HG03175 (cell line): ENCODE measurements at regions not wholly inside any gene's neighbourhood (a gene's known extent, or its start where the extent isn't known, plus 50 kb on each side); places are given as distances from the start of the nearest gene placed in this dataset.
A peak's percentile ranks its signal among the peaks of the same experiment; 100 is the strongest.
"Not testable (repeated sequence)": the region's sequence is repeated elsewhere in the genome, so short reads cannot be mapped to it uniquely, and the experiment has no call there.

Source experiments
- ATAC-seq: cut with Tn5 transposase; IDR thresholded peaks from one replicate; pipeline ENCODE4 v1.9.1; 2021; ENCODE audit warnings: mild to moderate bottlenecking, moderate library complexity; ENCODE audit not compliant: unreplicated experiment

DNA sequence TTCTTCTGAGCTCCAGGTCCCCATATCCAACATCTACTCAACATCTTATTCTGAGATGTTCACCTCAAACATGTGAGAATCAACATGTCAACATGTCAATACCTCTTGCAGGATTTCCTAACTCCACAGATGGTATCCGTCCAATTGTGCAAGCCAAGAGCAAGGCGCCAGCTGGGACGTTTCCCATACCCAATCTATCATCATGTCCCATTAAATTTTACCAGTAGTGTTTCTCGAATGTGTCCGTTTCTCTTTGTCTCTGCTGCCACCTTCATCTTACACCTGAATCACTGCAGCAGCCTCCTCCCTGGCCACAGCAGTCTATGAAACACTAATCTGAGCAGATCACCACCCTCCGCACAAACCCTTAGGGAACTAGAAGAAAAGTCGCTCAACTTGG is 78.0 kb upstream of the RPS6KA2 start:
- no peak for ATAC-seq

DNA sequence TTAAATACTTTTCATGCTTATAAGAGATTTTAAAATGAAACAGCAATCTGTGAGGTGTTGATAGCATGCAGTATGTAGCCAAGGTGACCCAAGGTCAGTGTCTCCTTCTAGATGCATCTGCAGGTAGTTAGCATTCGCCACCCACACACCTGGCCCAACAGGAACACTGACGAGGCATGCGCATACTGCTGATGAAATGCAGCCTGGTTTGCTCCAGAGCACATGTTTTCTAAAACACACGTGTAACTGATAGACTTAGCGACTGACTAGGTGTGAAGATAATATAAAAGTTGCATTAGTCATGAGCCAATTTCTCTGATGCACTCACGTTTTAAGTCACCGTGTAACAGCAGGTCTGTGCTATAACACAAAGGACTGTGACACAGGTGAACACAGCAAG is 77.1 kb upstream of the RPS6KA2 start:
- ATAC-seq = no peak

DNA sequence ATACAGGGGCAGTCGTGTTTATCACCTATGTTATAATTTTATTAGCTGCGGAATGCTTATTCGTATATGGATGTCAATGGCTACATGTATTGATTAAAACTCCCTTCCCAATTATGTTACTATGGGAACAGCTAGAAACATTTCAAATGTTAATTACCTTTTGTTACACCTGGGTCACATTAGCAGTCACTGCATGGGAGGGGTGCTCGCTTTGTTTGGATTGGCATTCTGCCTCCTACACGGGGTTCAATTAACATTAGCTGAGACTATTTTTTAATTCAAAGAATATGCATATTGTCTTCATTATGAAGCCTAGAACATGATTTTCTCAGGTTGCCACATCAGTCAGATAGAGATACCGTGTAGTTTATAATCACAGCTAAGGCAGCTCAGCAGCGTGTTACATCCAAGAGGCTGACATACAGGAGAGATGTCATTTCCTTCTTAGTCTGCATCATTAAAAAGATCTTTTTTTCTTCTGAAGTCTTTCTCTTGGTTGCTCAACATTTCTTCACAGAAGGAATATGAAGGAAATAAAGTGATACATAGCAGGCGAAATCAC is 76.2 kb upstream of the RPS6KA2 start:
- no peak for ATAC-seq

- not testable (repeated sequence) for ATAC-seq
Measured at GRCh38 chr6:166701424-166701823, 74.4 kb upstream of the RPS6KA2 start.

GRCh38 chr6:166700871-166701270 is 73.8 kb upstream of the RPS6KA2 start:
- not testable (repeated sequence) for ATAC-seq

GRCh38 chr6:166697113-166697512 is 70.1 kb upstream of the RPS6KA2 start:
- ATAC-seq = peak; percentile 49

- ATAC-seq = no peak
Measured at GRCh38 chr6:166693880-166694279, 66.8 kb upstream of the RPS6KA2 start.

DNA sequence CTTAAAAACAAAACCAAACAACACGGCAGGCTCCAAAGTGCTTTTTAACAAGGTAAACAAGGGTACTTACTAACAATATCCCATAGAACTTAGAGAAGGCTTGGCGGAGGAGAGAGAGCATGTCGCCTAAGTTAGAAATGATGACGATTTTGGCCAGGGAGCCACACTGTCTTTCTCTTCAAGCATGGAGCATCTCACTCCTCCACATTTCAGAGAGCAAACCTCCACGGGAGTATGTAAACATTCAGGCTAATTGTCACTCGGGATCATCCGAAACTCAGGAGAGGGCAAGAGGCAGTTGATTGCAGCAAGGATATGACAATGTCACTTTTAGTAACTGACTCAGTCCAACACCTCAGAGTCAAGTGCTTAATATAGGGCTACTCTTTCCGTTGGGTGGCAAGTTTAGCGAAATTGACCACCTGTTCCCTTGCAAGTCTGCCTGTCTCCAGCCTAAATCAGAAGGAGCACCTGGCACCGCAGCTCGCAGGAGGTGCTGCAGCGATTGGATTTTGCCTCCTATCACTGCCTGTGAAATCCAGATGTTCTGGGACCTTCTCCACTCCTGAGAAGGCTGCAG is 65.8 kb upstream of the RPS6KA2 start:
- no peak for ATAC-seq

- no peak for ATAC-seq
Measured at GRCh38 chr6:166691746-166692145, 64.7 kb upstream of the RPS6KA2 start.

DNA sequence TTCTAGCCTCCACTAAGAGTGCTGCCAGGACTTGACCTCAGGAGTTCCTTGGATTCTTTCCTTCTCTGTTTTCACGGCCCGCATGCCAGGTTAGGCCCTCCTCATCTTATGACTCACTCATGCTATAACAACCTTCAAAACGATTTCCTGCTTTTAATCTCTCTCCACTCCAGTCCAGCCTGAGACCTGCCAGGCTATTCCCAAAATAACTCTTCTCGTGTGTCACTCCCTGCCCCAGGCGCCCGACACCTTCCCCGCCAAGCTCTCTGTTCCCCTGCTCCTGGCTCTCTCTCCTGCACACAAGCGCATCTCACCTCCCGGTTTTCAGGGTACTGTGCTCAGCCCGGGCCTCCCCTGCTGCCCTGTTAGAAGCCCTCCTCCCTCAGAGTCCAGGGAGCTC is 64.1 kb upstream of the RPS6KA2 start:
- ATAC-seq = no peak

DNA sequence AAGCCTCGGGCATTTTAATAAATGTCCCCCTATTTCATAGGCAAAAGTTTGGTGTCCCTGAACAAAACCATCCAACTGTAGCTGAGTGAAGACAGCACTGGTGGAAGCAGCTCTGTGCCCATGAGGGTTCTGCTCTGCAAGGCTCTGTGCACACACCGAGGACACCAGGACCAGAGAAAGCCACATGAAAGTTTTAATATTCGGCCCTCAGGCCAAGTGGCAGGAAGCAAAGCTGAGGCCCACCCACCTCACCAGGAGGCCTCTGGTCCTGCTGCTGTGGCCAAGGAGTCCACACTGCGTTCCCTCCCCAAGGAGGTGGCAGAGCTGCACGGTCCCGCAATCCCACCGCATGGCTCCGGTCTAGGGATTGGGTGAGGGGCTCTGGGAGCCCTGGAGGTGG is 62.6 kb upstream of the RPS6KA2 start:
- no peak for ATAC-seq

DNA sequence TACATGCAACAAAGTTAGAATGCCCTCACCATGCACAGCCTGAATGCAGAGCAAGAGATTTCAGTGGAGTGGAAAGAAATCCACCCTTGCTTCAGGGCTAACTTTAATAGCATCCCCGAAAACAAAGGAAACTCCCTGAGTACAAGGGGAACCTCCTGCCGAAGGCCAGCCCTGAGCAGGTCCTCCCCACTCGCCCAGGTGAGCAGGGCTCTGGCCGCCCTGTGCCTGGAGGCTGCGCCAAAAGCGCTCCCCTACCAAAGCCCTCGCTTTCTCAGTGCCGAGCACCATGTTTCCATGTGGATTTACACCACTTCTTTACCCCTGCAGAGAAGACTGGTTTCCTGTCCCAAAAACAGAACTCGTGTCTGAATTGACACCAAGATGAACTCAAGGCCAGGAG is 61.9 kb upstream of the RPS6KA2 start:
- no peak for ATAC-seq

DNA sequence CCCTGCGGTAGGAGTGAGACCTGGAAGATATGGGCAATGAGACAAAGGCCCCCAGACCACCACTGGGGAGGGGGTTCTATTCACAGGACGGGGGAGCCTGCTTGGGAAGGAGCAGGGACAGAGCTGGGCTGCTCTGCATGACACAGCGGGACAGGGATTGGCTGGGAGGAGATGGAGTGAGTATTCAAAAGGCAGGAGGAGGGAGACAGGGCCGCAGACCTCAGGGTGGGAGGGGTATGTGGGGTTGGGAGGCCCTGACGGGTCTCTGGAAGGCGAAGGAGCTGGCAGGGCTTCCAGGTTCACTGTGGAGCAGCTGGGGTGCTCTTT is 60.8 kb upstream of the RPS6KA2 start:
- ATAC-seq = no peak

GRCh38 chr6:166687070-166687878 is 60.2 kb upstream of the RPS6KA2 start:
- no peak for ATAC-seq

DNA sequence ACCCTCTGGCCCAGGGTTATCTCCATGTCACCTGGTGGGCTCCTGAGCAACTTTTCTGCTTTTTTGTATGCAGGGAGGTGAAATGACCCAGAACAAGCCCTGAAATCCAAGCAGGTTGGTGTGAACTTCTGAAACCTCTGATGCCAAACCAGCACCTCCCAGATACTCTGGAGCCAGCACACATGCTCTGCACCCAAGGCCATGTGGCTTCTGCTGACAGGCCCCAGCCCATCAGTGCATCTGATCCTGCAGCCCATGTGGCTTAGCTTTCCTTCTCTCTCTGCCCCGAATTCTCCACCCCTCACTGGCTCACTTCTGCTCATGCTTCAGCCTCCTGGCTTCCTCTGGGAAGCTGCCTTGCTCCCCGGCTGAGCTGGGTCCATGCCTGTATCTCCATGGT is 59.3 kb upstream of the RPS6KA2 start:
- no peak for ATAC-seq

DNA sequence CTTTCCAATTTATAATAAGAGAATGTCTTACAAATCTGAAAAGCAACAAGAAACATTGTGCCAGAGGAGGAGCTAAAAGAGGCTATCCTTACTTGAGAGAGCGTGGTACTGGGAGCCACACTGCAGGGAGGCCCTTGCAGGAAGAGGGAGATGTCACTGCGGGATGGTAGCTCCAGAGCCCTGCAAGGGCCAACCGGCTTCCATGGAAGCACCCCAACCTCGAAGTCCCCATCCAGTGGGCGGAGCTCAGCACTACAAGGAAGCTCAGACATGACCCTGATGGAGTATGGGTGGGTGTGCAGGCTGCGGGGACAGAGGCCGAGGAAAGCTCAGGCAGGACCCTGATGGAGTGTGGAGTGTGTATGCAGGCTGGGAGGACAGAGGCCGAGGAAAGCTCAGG is 57.8 kb upstream of the RPS6KA2 start:
- no peak for ATAC-seq

DNA sequence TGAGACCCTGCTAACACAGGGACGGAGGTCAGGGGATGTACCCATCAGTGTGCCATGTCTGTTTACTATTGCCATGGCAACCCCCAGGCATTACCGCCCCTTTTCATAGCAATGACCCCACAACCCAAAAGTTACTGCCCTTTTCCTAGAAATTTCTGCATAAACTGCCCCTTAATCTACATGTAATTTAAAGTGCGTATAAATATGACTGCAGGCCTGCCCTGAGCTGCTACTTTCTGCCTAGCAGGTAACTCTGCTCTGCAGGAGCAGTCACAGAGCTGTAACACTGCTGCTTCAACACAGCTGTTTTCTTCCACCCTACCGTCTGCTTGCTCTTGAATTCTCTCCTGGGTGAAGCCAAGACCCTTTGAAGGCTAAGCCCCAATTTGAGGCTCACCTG is 57.1 kb upstream of the RPS6KA2 start:
- ATAC-seq = no peak

GRCh38 chr6:166683477-166683876 is 56.4 kb upstream of the RPS6KA2 start:
- no peak for ATAC-seq

- no peak for ATAC-seq
Measured at GRCh38 chr6:166679566-166679965, 52.5 kb upstream of the RPS6KA2 start.

- ATAC-seq = no peak
Measured at GRCh38 chr6:166678426-166678825, 51.4 kb upstream of the RPS6KA2 start.

DNA sequence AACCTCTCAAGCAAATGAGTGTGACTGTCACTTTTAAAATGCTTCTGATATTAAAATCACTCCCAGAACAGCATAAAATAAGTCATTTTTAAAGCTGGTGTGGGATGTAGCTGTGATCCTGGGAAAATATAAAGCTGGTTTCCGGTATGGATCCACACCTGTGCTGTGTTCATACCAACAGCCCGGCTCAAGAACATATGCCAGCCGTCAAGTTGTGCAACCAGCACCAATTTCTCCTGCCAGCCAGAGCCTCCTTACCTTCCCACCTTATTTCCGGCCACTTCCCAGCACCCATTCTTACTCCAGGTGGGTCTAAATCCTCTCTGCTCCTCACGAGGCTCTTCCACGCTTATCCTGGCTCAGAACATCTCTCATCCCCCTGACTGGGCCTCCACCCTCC is 50.9 kb upstream of the RPS6KA2 start:
- ATAC-seq = no peak
